ENCODE measurements at regions not wholly inside any gene's neighbourhood (a gene's known extent, or its start where the extent isn't known, plus 50 kb on each side); places are given as distances from the start of the nearest gene placed in this dataset.

GRCh38 chr15:93266291-93266690, 177.3 kb upstream of the RGMA start:
- TF ChIP-seq TAF1 (IDR thresholded peaks at IDR 0.05; ENCODE audit: borderline replicate concordance, low read depth, low read length) (no peak), POLR2AphosphoS5 (IDR thresholded peaks at IDR 0.05; ENCODE audit: low read depth, low read length) (no peak), POLR2A (IDR thresholded peaks at IDR 0.05; ENCODE audit: low read depth, low read length) (no peak)
